RWPE2 (cell line): ENCODE measurements at regions not wholly inside any gene's neighbourhood (a gene's known extent, or its start where the extent isn't known, plus 50 kb on each side); places are given as distances from the start of the nearest gene placed in this dataset.

ENCODE experiments used
- ATAC-seq: fragments of 200-7000 bp; cut with Tn5 transposase; 3 replicates; pipeline ENCODE4 v1.9.1; 2021; ENCODE audit warnings: low read depth
- DNase-seq: peaks from one replicate; pipeline ENCODE4 v3.0.0-alpha.2; 2020; ENCODE audit warnings: low spot score
- H3K27ac ChIP-seq: fragments of 450-650 bp; 2 replicates; pipeline ENCODE4 v1.5.1; 2017; ENCODE audit warnings: mild to moderate bottlenecking; ENCODE audit not compliant: poor library complexity, severe bottlenecking
- H3K27me3 ChIP-seq: fragments of 250-450 bp; sonication (Bioruptor Pico); 2 replicates; pipeline ENCODE4 v1.5.1; 2021; ENCODE audit warnings: mild to moderate bottlenecking, moderate library complexity; ENCODE audit not compliant: insufficient read depth, poor library complexity, severe bottlenecking
- H3K36me3 ChIP-seq: fragments of 250-450 bp; sonication (Bioruptor Pico); 2 replicates; pipeline ENCODE4 v1.5.1; 2020; ENCODE audit warnings: low read depth, mild to moderate bottlenecking, moderate library complexity
- H3K4me1 ChIP-seq: fragments of 250-450 bp; sonication (Bioruptor Pico); 2 replicates; pipeline ENCODE4 v1.5.1; 2021; ENCODE audit warnings: mild to moderate bottlenecking, moderate library complexity; ENCODE audit not compliant: insufficient read depth, poor library complexity, severe bottlenecking
- H3K4me3 ChIP-seq: fragments of 250-450 bp; sonication (Bioruptor Pico); 2 replicates; pipeline ENCODE4 v1.5.1; 2021; ENCODE audit warnings: mild to moderate bottlenecking, moderate library complexity; ENCODE audit not compliant: severe bottlenecking
- H3K9me3 ChIP-seq: fragments of 250-450 bp; sonication (Bioruptor Pico); 2 replicates; pipeline ENCODE4 v1.5.1; 2021; ENCODE audit warnings: mild to moderate bottlenecking, moderate library complexity; ENCODE audit not compliant: severe bottlenecking
- CTCF ChIP-seq: fragments of 450-650 bp; IDR thresholded peaks from one replicate; pipeline ENCODE4 v1.5.1; 2017; ENCODE audit warnings: mild to moderate bottlenecking, moderate library complexity; ENCODE audit not compliant: poor library complexity, severe bottlenecking

- H3K9me3 ChIP-seq: no peaks in the 10 kb centered on the region
- DNase-seq (peak; percentile 74), ATAC-seq (peak; percentile 94)
- no peak overlapping the region for H3K4me3 ChIP-seq
- peaks cover 25% of the 10 kb centered on the region for H3K4me1 ChIP-seq
- no peaks in the 10 kb centered on the region for H3K36me3 ChIP-seq
- H3K27ac ChIP-seq: peak overlapping the region; percentile 96
- H3K27me3 ChIP-seq: no peaks in the 10 kb centered on the region
- no peak for TF ChIP-seq CTCF
Observed at GRCh38 chr2:37561615-37562569, 109.5 kb downstream of the CDC42EP3 start.

- H3K4me1 ChIP-seq: peaks cover 25% of the 10 kb centered on the region
- H3K36me3 ChIP-seq: no peaks in the 10 kb centered on the region
- TF ChIP-seq CTCF: no peak
- no peaks in the 10 kb centered on the region for H3K9me3 ChIP-seq
- DNase-seq: no peak
- H3K4me3 ChIP-seq: no peak overlapping the region
- ATAC-seq: no peak
- H3K27ac ChIP-seq: peak overlapping the region; percentile 96
- H3K27me3 ChIP-seq: no peaks in the 10 kb centered on the region
Observed at GRCh38 chr2:37563375-37564015, 107.9 kb downstream of the CDC42EP3 start.

DNA sequence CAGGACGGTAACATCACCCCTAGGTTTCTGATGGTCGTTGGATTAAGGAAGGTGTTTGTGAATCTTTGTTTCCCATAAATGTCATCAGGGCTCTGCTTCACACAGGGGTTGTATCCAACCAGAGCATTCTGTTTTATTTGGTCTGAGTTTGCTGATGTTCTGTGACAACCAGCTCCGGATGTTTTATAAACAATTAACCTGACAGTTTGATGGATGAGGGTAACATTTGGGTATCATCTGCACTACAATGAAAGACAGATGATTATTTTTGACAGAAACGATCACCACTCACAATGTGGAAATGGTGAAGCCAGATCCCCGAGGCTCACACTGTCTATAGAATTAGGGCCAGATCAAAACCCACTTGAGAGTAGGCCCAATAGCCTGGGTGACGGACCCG, 107.1 kb downstream of the CDC42EP3 start:
- peak overlapping the region; percentile 96 for H3K27ac ChIP-seq
- no peaks in the 10 kb centered on the region for H3K27me3 ChIP-seq
- H3K9me3 ChIP-seq: no peaks in the 10 kb centered on the region
- no peak for TF ChIP-seq CTCF
- no peak overlapping the region for H3K4me3 ChIP-seq
- ATAC-seq (no peak), DNase-seq (no peak)
- H3K36me3 ChIP-seq: no peaks in the 10 kb centered on the region
- H3K4me1 ChIP-seq: peaks cover 26% of the 10 kb centered on the region

DNA sequence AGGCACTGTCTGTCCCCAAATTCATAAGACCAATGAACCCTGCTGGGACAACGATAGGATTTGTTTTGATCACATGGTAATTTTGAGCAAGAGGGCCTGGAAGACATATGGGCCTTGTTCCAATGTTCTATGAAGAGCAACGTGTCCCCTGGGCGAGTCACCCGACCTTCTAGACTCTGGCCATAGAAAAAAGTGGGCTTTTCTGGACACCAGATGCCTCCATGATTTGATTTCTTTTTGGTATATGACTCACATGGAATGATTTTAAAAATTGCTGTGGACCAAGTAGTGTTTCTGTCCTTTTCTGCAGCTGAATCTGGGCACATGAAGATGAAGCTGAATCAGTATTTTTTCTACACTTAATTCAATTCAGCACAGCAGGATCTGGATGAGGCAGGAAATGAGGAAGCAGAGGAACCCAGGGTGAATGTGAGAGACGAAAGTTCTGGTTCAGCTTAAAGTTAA, 104.9 kb downstream of the CDC42EP3 start:
- Histone ChIP-seq H3K4me3 (no peak overlapping the region), H3K4me1 (peaks cover 38% of the 10 kb centered on the region), H3K36me3 (no peaks in the 10 kb centered on the region), H3K9me3 (no peaks in the 10 kb centered on the region), H3K27ac (no peak overlapping the region), H3K27me3 (no peaks in the 10 kb centered on the region)
- no peak for DNase-seq
- ATAC-seq: no peak
- no peak for TF ChIP-seq CTCF
